Fibroblast of lung (primary cell): ENCODE measurements at regions not wholly inside any gene's neighbourhood (a gene's known extent, or its start where the extent isn't known, plus 50 kb on each side); places are given as distances from the start of the nearest gene placed in this dataset.

ENCODE experiments used
- DNase-seq, 2 donors: peaks; one replicate each; pipeline versions ENCODE4 v3.0.0 to v3.0.0-alpha.2; 2010; ENCODE audit warnings: low read depth in 2 of 2
- H2AFZ ChIP-seq: 2 replicates; pipeline ENCODE4 v1.5.1; 2012; ENCODE audit warnings: low read length, control low read depth, inconsistent platforms
- H3K27ac ChIP-seq: 2 replicates; pipeline ENCODE4 v1.5.1; 2011; ENCODE audit warnings: low read length, control low read depth; ENCODE audit not compliant: insufficient read depth
- H3K27me3 ChIP-seq: 2 replicates; pipeline ENCODE4 v1.5.1; 2011; ENCODE audit warnings: mild to moderate bottlenecking, low read length; ENCODE audit not compliant: control insufficient read depth, insufficient read depth
- H3K36me3 ChIP-seq: 2 replicates; pipeline ENCODE4 v1.5.1; 2011; ENCODE audit warnings: low read length; ENCODE audit not compliant: control insufficient read depth, insufficient read depth
- H3K4me1 ChIP-seq: 2 replicates; pipeline ENCODE4 v1.5.1; 2011; ENCODE audit warnings: low read length; ENCODE audit not compliant: control insufficient read depth, insufficient read depth; ENCODE audit errors: extremely low read depth
- H3K4me2 ChIP-seq: 2 replicates; pipeline ENCODE4 v1.5.1; 2011; ENCODE audit warnings: low read length, control low read depth; ENCODE audit not compliant: insufficient read depth; ENCODE audit errors: extremely low read depth
- H3K4me3 ChIP-seq, 4 experiments: fragments of 200-600 bp in 1 of 4; sonication (generic) in 1 of 4; replicated peaks in 1 of 4; 2 replicates each; pipeline ENCODE4 v1.5.1; 2011 to 2016; ENCODE audit warnings: low read length in 4 of 4, low read depth in 3 of 4, mild to moderate bottlenecking in 3 of 4, control low read depth in 2 of 4, inconsistent platforms in 1 of 4, mixed read lengths in 1 of 4; ENCODE audit not compliant: insufficient read depth in 1 of 4; ENCODE audit errors: control extremely low read depth in 1 of 4
- H3K79me2 ChIP-seq: 2 replicates; pipeline ENCODE4 v1.5.1; 2012; ENCODE audit warnings: mild to moderate bottlenecking, low read length, inconsistent platforms; ENCODE audit not compliant: control insufficient read depth, insufficient read depth
- H3K9ac ChIP-seq: 2 replicates; pipeline ENCODE4 v1.5.1; 2011; ENCODE audit warnings: mild to moderate bottlenecking, low read length, control low read depth; ENCODE audit not compliant: insufficient read depth
- H3K9me3 ChIP-seq: 2 replicates; pipeline ENCODE4 v1.5.1; 2012; ENCODE audit warnings: low read depth, low read length; ENCODE audit not compliant: control insufficient read depth, insufficient read depth
- H4K20me1 ChIP-seq: 2 replicates; pipeline ENCODE4 v1.5.1; 2011; ENCODE audit warnings: low read length; ENCODE audit not compliant: control insufficient read depth, insufficient read depth; ENCODE audit errors: extremely low read depth
- EZH2 ChIP-seq: IDR thresholded peaks from 2 replicates; pipeline ENCODE4 v1.5.1; 2012; ENCODE audit warnings: low read length, control low read depth, mild to moderate bottlenecking; ENCODE audit errors: missing control alignments
- TF ChIP-seq, protein P1 (sequence below), 2 donors: IDR thresholded peaks in 1 of 2; conservative IDR thresholded peaks in 1 of 2; 1 replicate in 1 of 2; 2 replicates in 1 of 2; pipeline ENCODE4 v1.5.1; 2011 to 2012; ENCODE audit warnings: low read length in 2 of 2, control low read depth in 1 of 2, inconsistent platforms in 1 of 2, low read depth in 1 of 2, mild to moderate bottlenecking in 1 of 2

DNA sequence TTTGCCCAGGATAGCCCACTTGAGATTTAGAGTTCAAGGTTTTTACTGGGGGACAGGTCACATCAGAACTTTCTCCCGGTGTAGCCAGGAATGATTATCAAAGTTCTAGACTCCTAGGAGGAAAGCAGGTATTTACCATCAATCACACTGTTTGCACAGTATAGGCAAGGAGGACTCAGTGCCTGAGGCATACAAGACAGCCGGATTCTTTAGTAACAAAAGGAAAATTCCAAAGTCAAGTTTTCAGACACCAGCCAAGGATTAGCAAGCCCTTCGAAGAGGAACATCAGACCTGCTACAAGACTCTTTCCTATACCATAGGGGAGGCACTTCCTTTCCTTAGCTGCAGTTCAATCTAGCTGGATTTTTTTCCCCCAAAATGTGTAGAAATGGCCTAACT is 197.8 kb upstream of the USP25 start:
- Histone ChIP-seq H3K4me2 (no peak overlapping the region), H3K36me3 (no peaks in the 10 kb centered on the region), H3K9me3 (no peaks in the 10 kb centered on the region), H2AFZ (no peak overlapping the region), H3K4me1 (no peaks in the 10 kb centered on the region), H4K20me1 (no peaks in the 10 kb centered on the region), H3K27ac (no peak overlapping the region), H3K27me3 (no peaks in the 10 kb centered on the region), H3K4me3 (no peak overlapping the region), H3K79me2 (no peaks in the 10 kb centered on the region), H3K9ac (no peak overlapping the region)
- TF ChIP-seq EZH2 = no peak
- TF ChIP-seq, protein P1, sequence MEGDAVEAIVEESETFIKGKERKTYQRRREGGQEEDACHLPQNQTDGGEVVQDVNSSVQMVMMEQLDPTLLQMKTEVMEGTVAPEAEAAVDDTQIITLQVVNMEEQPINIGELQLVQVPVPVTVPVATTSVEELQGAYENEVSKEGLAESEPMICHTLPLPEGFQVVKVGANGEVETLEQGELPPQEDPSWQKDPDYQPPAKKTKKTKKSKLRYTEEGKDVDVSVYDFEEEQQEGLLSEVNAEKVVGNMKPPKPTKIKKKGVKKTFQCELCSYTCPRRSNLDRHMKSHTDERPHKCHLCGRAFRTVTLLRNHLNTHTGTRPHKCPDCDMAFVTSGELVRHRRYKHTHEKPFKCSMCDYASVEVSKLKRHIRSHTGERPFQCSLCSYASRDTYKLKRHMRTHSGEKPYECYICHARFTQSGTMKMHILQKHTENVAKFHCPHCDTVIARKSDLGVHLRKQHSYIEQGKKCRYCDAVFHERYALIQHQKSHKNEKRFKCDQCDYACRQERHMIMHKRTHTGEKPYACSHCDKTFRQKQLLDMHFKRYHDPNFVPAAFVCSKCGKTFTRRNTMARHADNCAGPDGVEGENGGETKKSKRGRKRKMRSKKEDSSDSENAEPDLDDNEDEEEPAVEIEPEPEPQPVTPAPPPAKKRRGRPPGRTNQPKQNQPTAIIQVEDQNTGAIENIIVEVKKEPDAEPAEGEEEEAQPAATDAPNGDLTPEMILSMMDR (conservative IDR thresholded peaks at IDR 0.05 in 1 of 2, IDR thresholded peaks at IDR 0.05 in 1 of 2; ENCODE audit: low read depth in 1 of 2, low read length in 2 of 2) = no peak
- DNase-seq = no peak

DNA sequence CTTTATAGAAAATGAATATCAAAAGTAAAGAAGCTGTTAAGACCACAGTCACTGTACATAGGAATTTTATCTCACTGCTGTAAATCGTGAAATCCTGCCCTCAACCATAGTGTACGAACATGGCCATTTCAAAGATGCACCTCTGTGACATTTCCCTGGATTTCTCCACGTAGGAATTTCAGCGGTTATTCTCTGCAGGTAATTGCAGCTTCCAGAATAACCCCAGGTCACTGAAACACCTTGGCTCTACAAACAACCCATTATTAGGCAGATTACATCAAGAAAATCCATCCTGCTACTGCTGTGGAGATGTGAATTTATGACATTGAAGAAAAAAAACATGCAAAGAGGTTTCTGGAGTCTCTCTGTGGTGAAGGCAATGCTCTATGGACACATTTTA is 196.2 kb upstream of the USP25 start:
- no peak overlapping the region for H2AFZ ChIP-seq
- no peak overlapping the region for H3K27ac ChIP-seq
- no peak for DNase-seq
- H4K20me1 ChIP-seq = no peaks in the 10 kb centered on the region
- H3K79me2 ChIP-seq = no peaks in the 10 kb centered on the region
- H3K27me3 ChIP-seq = no peaks in the 10 kb centered on the region
- H3K4me1 ChIP-seq = no peaks in the 10 kb centered on the region
- H3K9me3 ChIP-seq = no peaks in the 10 kb centered on the region
- TF ChIP-seq, protein P1 (conservative IDR thresholded peaks at IDR 0.05 in 1 of 2, IDR thresholded peaks at IDR 0.05 in 1 of 2; ENCODE audit: low read depth in 1 of 2, low read length in 2 of 2) = no peak
- TF ChIP-seq EZH2 = no peak
- H3K4me2 ChIP-seq = no peak overlapping the region
- no peak overlapping the region for H3K4me3 ChIP-seq
- no peaks in the 10 kb centered on the region for H3K36me3 ChIP-seq
- no peak overlapping the region for H3K9ac ChIP-seq

DNA sequence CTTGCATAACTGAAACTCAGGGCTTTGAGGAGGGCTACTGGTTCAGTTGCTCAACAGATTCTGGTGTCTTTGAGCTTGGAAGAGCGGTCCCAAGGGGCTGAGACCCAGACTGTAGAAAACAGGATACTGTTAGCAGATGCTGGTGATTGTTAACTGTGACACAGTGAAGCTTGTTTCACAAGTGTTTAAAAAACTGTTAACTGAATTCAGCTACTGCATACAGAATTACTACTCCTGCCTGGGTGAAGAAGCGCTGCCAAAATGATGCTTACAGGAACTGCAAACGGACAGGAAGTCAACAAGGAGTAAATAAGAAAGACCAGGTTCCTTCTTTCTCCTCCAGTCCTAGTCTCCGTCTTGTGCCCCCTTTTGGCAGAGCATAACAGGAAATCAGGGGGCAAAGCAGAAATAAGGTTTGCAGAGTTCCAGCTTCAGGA is 195.3 kb upstream of the USP25 start:
- Histone ChIP-seq H3K27me3 (no peaks in the 10 kb centered on the region), H3K79me2 (no peaks in the 10 kb centered on the region), H3K9ac (no peak overlapping the region), H3K9me3 (no peaks in the 10 kb centered on the region), H4K20me1 (no peaks in the 10 kb centered on the region), H2AFZ (no peak overlapping the region), H3K4me1 (no peaks in the 10 kb centered on the region), H3K4me2 (no peak overlapping the region), H3K27ac (no peak overlapping the region), H3K36me3 (no peaks in the 10 kb centered on the region), H3K4me3 (no peak overlapping the region)
- no peak for DNase-seq
- TF ChIP-seq, protein P1 (conservative IDR thresholded peaks at IDR 0.05 in 1 of 2, IDR thresholded peaks at IDR 0.05 in 1 of 2; ENCODE audit: low read depth in 1 of 2, low read length in 2 of 2) = no peak
- no peak for TF ChIP-seq EZH2
